HG02970 (cell line): ENCODE measurements at regions not wholly inside any gene's neighbourhood (a gene's known extent, or its start where the extent isn't known, plus 50 kb on each side); places are given as distances from the start of the nearest gene placed in this dataset.

Experiments
- ATAC-seq: cut with Tn5 transposase; IDR thresholded peaks from one replicate; pipeline ENCODE4 v1.9.1; 2021; ENCODE audit warnings: mild to moderate bottlenecking, moderate library complexity, moderate number of reproducible peaks; ENCODE audit not compliant: unreplicated experiment, low FRiP score

DNA sequence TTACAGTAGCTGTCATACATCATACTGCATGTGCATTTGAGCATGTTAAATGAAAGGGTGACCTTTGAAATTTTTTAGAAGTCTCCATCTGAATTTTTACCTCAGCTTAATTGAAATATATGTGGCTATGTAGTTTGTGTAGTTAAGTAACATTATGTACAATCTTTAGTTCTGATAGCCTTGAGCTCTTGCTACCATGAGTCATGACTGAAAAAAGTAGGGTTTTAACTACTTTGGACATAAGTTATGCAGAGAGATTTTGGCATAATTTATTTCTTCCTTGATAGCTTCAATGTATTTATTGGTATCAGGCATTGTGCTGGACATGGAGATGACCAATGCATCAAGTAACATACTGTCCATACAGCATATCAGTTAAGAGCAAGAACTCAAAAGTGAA lies 376.5 kb upstream of the ZNF717 start:
- no peak for ATAC-seq

DNA sequence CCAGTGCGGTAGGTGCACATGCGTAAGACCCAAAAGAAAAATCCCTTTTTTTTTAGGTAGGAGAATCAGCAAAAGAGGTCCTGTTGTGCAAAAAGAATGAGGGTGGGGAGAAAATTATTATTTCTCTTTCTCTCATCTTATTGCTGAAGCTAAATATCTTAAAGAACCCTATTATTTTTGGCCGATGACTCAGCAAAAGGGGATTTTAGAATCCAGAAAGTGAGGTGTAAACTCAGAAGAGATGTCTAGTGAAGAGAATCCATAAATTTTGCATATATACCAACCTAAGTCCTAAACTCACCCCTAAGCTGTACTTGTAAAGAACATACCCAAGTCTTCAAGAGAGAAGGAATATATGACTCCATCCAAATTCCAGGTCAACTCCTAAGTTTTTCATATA lies 386.3 kb upstream of the ZNF717 start:
- ATAC-seq, result no peak

GRCh38 chr3:76177610-76178009 lies 392.3 kb upstream of the ZNF717 start:
- no peak for ATAC-seq

DNA sequence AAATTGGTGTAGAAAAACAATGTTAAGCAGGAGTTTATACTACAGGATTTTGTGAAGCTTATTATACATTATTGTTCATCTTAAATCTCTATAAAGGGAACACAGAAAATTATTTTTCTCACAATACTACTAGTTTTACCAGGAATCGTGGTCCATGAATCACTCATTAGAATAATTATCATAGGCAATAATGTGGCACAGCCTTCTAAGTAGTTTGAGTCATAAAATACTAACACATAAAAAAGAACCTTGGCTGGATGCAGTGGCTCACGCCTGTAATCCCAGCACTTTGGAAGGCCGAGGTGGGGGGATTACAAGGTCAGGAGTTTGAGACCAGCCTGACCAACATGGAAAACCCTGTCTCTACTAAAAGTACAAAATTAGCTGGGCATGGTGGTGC lies 393.1 kb upstream of the ZNF717 start:
- no peak for ATAC-seq

DNA sequence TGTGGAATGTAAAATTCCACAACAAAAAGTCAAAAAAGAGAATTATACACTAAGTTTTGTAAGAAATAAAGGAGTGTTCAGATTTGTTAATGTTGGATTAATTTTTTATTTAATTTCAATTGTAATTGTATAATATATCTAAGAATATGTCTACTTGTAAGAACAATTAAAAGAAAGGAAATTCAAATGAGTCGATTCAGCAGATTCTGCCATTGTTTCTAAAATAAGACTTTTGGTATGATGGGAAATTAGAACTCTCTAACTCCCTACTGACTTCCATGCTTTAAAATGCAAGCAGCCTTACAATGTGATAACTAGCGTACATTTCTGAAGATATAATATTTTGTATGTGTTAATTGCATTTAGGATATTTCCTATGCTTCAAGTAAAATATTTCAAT lies 395.9 kb upstream of the ZNF717 start:
- ATAC-seq, result no peak

DNA sequence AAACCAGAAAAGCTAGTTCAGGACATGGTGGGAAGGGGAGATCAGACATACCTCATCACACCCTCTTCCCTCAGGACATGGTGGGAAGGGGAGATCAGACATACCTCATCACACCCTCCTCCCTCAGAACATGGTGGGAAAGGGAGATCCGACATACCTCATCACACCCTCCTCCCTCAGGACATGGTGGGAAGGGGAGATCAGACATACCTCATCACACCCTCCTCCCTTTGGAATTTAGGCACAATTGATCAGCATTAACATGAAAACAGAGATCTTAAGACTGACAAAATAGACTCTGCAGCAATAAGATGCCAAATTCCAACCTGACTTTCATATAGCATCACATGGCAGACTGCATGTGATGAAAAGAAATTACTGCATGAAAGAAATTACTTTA lies 412.7 kb upstream of the ZNF717 start:
- ATAC-seq, result no peak

DNA sequence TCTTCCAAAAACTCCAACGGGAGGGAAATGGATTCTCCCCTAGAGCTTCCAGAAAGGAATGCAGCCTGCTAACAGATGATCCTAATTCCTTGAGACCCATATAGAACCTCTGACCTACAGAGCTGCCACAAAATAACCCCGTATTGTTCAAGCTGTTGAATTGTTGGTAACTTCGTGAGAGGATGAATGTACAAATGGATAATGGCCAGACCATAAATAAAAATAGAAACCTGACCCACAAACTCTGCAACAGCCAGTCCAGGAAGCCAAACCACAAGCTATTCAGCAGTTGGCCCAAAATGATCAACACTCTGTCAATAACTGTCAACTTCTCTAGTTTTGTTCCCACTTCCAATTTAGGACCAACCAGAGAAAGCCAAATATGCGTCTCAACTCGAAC lies 414.0 kb upstream of the ZNF717 start:
- ATAC-seq, result no peak

DNA sequence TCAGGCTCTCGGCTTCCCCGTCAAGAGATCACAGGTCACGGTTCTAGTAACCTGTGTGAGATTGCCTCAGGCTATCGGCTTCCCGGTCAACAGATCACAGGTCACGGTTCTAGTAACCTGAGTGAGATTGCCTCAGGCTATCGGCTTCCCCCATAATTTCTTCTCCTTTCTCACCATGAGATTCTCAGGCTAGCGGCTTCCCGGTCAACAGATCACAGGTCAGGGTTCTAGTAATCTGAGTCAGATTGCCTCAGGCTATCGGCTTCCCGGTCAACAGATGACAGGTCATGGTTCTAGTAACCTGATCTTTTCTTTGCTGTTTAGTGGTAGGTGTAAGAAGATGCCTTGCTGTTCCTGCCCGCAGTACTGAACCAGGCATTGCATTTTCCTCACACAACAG lies 418.2 kb upstream of the ZNF717 start:
- no peak for ATAC-seq

DNA sequence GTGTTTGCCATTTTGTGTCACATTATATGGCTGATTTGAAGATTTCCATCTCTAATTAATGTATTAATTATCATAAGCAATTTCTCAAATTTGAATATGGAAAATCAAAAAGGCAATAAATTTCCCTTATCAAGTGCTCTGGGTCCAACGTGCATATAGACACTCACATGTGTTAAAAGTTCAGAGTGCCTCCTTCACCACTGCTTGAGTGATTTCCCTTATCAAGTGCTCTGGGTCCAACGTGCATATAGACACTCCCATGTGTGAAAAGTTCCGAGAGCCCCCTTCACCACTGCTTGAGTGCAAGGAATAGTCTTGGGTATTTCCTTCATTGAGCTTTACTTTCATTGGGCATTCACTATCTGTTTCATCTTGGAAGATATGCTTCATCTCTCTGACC lies 421.0 kb upstream of the ZNF717 start:
- no peak for ATAC-seq

- no peak for ATAC-seq
These were observed 427.3 kb upstream of the ZNF717 start for GRCh38 chr3:76212679-76213078.

- ATAC-seq, result no peak
These were observed 436.9 kb upstream of the ZNF717 start for GRCh38 chr3:76222201-76222600.

DNA sequence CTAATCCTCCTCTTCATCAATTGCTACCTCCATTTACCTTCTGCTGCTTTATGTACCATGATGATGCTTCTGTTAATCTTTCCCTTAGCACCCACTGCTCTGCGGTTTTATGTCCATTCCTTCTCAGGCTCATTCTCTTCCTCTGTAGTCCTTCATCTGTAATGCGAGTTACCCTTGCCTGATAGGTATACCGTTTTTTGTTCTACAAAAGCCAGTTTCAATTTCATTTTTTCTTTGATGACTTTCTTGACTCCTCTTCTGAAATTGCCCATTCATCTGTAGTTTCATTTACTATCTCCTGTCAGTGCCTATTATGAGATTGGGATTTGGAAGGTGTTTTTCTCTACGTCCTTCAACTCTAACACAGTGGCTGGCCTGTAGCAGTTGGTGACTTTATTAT lies 445.9 kb upstream of the ZNF717 start:
- no peak for ATAC-seq

DNA sequence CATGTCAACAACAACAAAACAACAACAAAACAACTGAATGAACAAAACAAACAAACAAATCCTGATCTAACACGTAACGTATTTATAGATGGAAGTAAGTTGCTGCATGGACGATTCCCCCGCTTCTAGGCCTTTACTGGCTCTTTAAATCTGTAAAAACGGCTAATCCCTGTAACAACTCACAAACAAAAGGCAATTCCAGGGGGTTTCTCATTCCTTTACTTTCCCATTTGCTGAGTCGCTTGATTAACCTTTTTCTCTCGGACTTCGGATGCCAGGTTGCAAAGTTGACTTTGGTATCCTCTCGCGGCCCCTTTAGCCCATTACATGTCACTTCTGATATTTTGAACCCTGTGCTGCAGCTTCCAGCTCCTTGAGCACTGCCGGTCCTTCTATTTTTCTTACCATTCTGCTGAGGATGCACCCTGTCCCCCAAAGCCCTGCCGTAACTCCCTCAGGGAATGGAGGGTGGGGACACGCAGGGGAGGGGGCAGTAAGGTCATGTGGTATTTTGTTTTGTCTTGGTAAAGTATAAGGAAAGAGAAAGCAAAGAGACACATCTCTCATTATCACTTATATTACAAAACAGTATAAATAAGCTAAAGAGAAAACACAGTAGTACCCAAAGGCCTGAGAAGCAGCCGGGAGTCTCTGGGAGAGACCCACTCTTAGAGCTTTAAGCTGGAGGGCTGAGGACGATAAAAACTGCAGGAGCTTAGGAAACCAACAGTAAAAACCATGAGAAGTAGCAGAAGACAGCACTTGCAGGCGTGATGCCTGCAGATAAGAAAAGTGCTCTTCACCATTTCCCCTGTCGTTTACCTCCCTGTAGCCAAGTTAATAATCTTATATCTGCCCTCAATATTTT lies 457.8 kb upstream of the ZNF717 start:
- no peak for ATAC-seq

GRCh38 chr3:76245073-76245472 lies 459.7 kb upstream of the ZNF717 start:
- ATAC-seq, result no peak

DNA sequence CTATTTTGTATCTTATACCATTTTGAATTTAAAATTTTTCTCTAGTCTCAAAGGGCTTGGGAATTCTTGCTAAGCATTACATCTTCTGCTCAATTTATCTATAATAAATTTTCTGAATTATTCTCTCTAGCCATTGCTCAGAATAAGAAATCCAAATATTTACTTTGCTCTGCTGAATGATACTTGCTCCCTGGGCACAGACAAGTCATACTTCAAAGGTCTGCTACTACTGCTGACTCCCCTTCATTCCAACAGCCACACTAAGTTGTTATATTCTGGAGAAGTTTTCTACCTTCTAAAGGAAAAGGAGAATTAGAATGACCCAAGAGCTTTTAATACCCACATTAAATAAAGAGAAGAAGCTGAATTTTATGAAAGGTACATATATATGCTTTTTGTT lies 460.3 kb upstream of the ZNF717 start:
- ATAC-seq, result no peak

- ATAC-seq, result no peak
These were observed 479.1 kb upstream of the ZNF717 start for GRCh38 chr3:76264496-76264895.

DNA sequence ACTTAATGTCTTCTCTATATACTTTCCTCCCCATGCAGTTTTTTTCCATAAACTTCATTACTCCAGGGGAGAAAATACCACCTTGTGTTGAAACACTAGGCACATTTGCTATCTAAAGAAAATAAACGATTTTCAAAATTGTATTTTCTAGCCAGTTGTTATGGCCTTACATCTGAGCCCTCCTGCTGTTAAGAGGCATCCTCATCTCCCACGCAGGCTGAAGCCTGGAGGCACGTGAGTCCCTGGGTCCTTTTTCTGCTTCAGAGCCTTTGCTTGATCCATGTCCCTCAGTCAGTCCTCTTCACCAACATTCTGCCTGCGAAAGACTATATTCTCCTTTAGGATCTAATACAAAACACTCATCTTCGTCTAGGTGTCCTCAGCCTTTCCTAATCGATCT lies 479.6 kb upstream of the ZNF717 start:
- ATAC-seq, result no peak

DNA sequence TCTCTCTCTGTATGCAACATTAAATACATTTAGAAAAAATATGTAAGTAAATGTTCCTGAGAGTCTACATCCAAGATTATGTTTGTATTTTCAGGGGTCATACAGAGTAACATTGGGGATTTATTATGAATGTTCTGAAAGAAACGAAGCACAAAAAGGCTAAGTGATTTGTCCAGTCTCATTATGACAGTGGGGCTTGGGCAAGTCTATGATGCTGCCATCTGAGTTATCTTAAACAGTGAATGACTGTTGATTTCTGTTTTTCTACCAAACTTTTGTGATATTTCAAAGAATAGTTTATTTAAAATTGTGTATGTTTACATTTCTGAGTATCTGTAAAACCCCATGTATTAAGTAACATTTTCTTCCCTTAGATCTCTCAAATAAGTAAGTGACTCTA lies 481.2 kb upstream of the ZNF717 start:
- no peak for ATAC-seq

GRCh38 chr3:76267851-76268380 lies 482.6 kb upstream of the ZNF717 start:
- no peak for ATAC-seq

- no peak for ATAC-seq
These were observed 508.5 kb upstream of the ZNF717 start for GRCh38 chr3:76293856-76294255.

GRCh38 chr3:76300746-76301145 lies 515.4 kb upstream of the ZNF717 start:
- no peak for ATAC-seq

GRCh38 chr3:76307556-76307955 lies 522.2 kb upstream of the ZNF717 start:
- ATAC-seq, result no peak
